Stimulated activated CD4-positive, alpha-beta T cell treated with anti-CD3 and anti-CD28 coated beads, Interleukin-12 subunit alpha, Interleukin-12 subunit beta, amount 100 ng/mL, for 48 hours (primary cell): ENCODE measurements at regions not wholly inside any gene's neighbourhood (a gene's known extent, or its start where the extent isn't known, plus 50 kb on each side); places are given as distances from the start of the nearest gene placed in this dataset.

ENCODE experiments used
- DNase-seq, 3 donors: peaks; one replicate each; pipeline ENCODE4 v3.0.0-alpha.2; 2020; ENCODE audit warnings: low read depth in 2 of 3, low spot score in 1 of 3

DNA sequence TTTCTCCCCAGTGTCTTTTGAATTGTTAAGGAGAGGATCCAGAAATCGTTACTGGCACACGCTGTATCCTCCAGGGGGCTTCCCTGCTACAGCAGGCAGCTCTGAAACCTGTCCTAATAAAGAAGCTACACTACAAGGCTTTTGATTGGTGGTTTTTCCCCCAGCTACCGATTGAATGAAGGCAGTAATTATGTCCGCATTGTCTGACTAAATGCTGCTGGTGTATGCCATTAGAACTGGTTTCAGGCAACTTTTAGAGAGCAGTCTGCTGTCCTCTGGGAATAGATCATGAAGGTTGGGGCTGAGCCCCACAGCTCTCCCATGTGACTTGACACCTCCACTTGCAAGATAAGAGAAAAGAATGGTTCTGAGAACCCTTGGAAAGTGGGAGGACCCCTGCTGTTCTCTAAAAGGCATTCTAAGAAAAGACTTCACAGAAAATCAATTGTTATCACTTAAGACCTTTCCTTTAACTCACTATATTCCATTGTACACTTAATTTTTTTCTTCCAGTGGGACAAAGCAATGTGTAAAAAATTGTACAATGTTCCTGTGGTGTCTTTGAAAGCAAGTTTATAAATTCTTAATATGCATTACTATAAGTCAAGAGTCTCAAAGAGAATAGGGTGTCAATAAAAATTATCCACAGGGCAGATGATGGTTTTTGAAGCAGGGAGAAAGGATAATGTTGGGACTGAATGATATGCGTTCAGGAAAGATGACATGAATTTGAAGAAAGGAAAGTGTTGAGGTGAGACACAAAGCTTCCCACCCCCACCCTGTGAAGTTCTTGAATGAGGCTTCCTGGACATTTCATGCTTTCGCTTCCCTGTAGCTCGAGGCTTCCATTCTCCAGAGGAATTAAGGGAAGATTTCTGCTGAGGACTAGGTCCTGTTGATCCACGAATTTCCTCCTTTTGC lies 53.0 kb upstream of the DAZL start:
- no peak for DNase-seq

DNA sequence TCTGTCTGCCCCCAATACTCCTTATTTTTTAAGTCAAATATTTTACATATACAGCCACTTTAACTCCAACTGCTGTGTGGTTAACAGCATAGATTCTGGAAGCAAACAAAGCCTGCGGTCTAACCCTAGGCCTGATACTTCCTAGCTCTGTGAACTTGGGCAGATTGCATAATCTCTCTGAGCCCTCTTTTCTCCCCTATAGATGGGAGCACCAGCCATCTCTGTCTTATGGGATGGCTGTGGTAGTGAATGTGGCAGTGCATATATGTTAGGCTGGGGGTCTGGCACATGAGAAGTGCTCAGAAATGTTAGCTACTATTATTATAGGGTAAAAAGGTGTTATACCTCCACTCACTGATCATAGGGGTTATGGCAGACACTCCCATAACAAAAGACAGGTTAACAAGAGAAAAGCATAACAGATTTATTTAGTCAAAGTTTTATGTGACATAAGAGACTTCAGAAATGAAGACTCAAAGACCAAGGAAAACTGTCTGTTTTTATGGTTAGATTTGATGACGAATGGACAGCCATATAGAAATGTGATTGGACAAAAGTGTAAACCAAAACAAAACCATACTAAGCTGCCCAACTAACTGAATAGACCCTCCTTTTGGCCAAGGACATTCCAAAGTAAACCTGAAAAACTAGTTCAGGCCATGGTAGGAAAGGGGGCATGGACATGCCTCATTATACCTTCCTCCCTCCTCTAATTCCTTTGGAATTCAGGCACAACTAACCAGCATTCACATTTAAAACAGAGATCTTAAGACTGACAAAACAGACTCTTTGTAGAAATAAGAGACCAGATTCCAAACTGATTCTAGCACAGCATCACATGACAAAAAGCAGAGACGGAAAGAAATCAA lies 53.9 kb upstream of the DAZL start:
- no peak for DNase-seq

DNA sequence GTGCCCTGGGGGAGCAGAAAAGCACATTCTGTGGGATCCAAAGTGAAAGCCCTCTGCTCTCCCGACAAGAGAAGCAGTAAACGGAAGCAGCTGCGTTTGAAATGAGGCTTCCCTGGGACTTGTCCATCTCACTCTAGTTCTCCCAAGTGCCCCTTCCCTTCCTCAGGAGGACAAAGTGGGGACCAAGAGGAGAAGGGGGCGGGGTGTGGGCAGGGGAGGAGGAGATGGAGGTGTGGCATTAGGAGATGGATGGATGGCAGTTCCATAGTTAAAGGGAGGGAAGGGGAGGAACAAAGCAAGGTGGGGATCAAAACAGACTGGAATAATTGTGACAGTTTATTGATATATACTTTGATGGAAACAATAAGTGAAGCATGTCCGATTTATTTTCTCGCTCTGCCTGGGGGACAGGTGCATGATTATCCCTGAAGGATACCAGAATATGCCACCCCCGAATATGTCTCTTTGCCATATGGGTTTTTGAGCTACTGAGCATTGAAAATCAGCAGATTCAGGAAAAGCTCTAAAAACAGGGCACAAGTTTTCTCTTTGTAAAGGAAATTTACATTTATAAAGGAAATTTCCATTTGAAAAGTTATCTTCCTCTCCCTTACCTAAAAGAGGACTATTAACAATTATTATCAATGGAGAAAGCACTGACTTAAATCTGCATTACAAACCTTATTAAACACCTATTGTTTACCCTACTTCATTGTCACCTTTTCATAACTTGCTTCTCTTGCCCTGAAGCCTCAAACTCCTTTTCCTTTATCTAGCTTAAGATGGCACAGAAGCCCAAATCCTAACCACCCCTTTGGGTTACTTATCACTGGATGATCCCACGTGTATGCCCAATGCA lies 58.9 kb upstream of the DAZL start:
- no peak for DNase-seq

DNA sequence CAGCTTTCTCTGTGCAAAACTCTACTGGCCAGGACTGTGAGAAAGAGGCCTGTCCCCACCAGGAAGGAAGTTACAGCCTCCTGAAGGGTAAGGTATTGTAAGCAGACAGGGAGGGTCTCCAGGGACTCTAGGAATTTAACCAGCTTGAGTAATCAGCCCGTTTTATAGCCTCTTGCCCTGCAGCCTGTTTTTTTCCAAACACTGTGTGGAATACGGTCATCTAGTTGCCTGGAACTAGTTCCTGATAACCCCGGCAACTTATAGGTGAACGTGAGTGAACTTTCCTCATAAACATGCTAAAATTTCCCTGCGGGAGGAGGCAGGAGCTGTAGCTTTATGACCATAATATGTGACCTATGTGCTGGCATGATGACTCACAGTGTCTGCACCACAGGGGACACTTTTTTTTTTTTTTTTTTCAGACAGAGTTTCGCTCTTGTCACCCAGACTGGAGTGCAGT lies 60.1 kb upstream of the DAZL start:
- DNase-seq, result no peak

DNA sequence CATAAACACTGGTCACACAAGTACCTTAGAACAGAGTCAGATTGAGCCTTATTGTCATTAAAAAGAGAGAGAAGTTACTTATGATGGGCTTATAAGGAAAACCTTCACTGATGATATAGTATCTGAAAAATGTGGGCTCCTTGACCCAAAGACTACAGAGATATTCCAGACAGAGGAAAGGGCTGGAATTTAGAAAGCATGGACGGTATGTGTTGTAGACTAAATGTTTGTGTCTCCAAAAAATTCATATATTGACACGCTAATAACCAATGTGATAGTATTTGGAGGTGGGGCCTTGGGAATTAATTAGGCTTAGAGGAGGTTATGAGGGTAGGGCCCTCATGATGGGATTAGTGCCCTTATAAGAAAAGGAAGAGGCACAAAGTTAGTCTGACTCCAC lies 61.0 kb upstream of the DAZL start:
- no peak for DNase-seq

DNA sequence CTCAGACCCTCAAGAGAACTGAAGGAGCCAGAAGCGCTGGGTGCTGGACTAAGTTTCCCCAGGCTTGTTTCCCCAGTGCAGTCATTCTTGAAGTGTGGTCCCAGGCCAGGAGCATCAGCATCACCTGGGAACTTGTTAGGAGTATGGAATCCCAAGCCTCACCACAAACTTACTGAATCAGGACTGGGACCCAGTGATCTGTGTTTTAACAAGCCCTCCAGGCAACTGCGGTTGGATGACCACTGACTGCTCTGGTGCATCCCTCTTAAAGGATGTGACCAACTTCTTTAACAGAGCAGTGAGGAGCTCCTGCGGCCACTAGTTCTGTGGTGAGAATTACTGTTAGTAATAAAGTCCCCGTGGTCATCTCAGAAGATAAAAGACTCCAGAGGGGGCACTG lies 62.4 kb upstream of the DAZL start:
- no peak for DNase-seq

DNA sequence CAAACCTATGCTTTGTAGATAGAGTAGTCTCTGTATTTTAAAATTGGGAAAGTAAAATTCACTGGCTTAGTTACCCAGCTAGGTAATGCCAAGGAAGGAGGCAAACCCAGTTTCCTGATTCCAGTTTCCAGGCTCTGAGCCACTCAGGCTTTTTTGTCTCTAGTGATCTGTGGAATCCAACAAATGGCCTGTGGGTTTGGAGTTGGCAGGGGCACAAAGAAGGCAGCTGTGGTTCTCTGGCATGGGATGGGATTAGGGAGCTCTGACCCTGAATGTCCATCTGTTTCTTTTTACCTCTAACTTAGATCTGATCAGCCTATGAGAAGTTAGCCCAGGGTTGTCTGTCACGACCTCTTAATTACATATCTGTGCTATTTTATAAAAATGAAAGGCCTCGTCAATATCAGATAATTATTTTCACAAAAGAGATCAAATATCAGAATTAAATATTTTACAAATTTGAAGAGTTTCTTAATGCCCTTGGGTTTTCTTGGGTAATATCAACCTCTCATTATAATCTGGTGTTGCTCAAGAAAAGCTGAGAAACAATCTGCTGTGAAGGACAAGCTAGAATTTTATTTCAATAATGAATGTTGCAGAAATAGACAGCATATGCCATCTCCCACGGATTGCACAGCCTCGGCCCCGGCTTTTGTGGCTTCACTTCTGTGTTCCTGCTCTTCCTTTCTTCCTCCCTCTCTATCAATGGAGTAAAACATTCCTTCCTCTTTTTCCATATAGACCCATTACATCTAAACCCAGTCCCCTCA lies 63.7 kb upstream of the DAZL start:
- no peak for DNase-seq

DNA sequence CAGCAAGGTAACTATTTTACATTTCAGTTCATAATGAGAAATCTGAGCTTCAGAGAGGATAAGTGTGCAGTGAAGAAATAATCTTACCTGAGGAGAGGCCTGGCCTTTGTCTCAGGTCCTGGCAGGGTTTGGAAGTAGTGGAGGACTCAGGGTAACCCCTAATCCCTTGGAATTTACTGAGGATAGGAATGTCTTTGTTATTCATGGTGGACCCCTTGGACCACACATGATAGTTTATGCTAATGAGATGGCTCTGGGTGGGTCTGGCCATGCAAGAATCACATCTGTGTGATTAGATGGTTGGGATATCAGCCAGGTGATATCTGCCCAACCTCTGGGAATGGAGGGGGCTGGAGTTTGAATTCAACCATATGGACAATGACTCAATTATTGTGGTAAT lies 65.0 kb upstream of the DAZL start:
- no peak for DNase-seq

DNA sequence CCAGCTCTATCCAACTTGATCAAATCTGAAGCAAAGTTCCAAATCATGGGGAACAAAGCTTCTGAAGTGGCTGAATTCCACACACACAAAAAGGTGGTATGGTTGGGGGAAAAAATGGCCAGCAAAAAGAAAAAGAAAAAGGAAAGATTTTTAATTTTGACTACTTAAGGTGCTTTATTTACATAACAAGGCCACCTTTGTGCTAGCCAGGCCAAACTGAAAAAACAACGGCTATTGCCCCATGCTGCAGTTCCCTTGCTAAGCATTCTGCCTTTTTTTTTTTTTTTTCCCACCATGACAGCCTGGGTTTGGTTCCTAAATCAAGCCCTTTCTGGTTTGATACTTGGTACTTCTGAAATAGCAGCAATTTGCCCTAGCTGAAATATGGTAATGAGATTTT lies 66.5 kb upstream of the DAZL start:
- DNase-seq, result no peak

DNA sequence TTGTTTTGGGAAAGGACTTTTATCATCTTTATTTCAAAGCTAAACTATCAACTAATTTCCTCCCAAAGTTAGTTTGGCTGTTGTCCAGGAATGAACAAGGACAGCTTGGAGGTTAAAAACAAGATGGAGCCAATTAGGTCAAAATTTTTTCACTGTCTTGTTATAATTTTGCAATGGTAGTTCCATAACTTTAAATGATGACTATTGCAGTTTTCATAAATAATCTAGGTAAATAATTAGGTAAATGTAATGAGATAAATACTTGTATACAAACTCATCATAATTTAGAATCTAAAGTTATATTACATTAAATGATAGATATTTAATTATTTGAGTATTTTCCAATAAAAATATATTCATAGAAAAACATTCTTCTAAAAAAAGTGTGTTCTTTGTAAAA lies 68.3 kb upstream of the DAZL start:
- no peak for DNase-seq

DNA sequence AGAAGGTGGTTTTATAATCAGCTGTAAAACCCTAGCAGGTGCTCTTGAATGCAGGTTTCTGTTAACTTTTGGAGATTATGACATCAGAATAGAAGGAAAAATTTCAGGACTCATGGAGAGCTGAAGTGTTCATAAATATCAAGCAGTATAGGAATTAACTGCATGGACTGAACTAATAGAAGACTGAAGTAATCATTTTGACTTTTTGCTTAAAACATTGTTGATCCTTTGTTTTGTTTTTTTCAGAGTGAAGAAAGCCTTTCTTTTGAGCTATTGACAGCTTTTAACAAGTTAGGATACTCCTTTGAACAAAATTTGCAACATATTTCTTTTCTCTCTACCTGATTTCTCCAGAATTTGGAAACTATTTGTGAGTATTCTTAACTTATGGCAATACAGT lies 70.6 kb upstream of the DAZL start:
- DNase-seq, result no peak

DNA sequence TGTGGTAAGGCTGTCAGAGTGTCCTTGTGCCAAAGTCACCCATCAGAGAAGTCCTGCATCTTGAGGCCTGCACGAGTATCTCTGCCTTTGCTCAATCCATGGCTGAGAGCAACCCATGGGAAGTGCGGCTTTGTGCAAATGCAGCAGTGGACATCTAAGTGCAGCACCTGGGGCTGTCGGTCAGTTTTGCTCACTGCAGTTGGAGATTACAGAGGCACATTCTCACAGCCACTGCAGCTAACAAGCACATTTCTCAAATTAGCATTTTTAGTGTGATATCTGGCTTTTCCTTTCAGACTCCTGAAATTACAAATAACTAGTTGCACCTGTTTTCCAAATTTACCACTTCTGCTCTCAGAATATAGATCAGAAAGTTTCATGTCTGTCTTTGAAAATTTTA lies 81.5 kb upstream of the DAZL start:
- DNase-seq, result no peak

DNA sequence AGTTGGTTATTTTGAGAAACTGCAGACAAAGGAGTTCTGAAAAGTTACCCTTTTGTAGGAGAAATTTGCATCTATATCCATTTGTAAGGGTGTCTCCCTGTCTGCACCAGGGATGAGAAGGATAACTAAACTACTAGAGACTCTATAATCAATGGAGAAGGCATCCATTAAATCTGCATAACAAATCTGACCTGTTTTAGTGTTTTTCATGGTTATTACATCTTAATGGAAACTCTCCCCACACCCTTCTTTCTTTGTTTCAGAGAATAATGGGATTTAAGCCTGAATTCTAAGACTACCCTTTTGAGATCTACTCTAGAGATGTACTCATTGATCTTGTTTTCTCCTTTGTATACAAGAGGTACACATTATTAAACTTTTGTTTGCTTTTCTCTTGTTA lies 82.0 kb upstream of the DAZL start:
- DNase-seq, result no peak

DNA sequence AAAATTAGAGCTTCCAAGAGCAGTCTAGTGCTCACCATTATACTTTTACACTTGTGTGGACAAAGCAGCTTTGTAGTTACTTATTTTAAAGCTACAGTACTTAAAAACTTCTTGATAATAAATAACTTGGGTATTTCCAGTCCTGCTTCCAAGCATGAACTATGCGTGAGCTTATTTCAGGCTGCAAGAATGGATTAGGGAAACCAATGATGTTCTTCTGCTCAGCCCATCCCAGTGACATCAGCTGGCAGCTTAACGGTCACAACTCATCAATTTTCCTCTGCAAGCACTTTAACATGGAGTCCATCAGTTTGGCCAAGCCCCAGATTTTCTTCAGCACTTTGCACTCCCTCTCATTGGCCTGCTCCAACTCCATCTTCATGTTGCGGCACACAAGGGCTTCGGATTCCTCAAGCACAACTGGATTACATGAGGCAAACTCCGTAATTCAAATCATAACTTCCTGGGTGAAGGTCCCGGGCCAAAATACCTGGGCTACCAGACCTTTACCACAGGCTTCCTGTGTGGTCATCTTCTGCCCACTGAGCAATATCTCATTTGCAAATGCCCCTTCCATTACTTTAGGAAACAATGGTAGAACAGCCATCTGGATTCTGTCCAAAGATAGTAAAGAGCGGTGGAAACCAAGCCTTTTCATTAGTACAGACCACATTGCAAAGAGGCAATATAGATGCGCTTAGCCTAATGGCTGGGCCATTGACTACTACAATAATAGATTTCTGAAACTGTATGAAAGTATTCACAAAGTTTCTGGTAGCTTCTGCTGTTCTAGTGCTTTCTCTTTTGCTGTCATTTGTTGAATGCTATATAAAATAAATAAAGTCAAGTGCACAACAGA lies 87.5 kb upstream of the DAZL start:
- no peak for DNase-seq

DNA sequence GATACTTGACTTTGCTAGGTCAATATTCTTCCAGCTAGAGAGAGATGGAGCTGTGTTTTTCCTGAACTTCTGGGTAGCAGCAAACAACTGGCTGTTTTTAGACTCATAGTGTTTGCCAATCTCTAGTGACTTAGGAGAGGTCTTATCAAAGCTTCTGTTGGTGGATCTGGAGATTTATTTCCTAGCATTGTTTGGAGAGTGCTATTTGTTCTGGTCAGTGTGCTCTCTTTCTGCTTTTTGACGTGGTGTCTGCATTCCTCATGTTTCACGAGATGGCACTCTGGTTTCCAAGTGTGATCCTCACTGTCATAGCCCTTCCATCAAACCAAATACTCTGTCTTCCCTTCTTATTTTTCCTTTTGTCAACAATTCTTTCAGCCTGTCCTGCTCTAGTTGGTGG lies 88.6 kb upstream of the DAZL start:
- DNase-seq, result no peak

DNA sequence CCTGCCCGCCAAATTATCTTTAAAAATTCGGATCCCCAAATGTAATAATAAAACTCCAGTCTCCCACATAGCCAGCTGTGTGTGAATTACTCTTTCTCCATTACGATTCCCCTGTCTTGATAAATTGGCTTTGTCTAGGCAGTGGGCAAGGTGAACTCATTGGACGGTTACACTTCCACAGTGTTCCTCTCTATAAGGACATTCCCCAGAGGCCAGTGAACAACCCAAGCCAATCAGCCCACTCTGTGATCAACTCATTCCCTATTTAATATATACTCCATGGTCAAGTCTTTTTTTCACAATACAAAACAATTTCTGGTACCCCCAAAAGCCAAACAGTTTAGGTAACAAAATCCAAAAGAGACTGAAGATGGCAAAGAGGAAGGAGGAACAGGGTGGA lies 90.5 kb upstream of the DAZL start:
- DNase-seq, result no peak

DNA sequence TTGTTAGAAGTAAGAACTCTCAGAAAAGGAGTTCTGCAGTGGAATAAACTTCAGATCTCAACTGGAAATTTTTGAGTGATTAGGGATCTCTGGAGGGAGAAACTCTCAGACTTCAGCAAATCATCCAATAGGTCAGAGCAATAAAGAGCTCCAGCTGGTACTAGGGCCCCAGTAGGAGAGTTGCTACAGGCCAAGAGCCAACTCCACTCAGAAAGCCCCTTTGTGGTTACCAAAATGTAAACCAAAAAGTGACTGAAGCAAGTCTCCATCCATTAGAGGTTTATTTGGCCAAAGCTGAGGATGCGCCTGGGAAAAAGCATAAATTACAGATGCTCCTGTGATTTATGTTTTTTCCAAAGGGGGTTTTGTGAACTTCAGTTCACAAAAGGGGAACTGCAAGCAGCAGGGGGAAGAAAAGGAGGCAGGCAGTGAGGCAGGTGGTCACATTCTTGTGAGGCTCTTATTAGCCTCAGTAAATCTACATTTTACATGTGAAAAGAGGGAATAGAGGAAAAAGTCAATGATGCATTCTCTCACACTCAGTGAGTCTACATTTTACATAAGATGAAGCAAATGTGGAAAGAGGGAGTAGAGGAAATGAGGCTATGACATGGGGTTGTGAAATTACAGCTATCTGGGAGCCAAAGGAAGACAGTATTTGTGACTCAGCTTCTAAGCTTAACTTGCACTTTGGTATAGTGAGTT lies 92.4 kb upstream of the DAZL start:
- DNase-seq, result no peak

DNA sequence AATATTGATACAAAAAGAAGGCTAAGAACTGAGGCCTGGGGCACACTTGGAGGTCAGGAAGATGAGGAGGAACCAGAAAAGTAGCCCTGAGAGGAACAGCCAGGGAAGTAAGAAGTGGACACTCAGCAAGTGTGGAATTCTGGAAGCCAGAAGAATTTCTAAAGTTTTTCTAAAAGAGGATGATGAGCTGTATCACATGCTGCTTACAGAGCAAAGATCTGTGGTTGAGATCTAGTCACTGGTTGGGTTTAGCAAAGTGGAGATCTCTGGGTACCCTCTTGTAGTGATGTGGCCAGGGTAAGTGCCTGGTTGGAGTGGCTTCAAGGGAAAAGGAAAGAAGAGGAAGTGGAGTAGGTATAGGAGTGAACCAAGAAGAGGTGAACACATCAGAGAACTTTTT lies 95.4 kb upstream of the DAZL start:
- DNase-seq, result no peak

DNA sequence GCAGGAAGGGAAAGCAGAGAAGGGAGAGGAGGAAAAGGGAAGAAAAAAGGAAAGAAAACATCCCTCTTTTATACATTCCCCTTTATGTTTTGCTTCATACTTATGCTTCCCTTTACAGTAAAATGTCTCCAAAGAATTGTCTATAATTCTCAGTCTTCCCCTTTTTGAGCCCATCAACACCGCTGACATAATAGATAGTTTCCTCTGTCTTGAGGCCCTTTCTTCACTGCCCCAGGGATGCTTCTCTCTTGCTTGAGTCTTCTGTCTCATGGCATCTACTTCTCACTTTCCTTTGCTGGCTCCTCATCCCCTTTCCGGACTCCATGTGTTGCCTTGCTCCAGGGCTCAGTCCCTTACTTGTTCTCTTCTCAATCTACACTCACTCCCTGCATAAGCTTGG lies 99.7 kb upstream of the DAZL start:
- DNase-seq, result no peak
